Stomach (tissue), 4 donors: ENCODE measurements at regions not wholly inside any gene's neighbourhood (a gene's known extent, or its start where the extent isn't known, plus 50 kb on each side); places are given as distances from the start of the nearest gene placed in this dataset.

Experiments
- CTCF ChIP-seq, 7 experiments: fragments of 450-650 bp in 4 of 7; fragments of 200-600 bp in 3 of 7; sonication (generic) in 3 of 7; IDR thresholded peaks; one replicate each; pipeline ENCODE4 v1.5.1; 2016 to 2019; ENCODE audit warnings: antibody characterized with exemption in 7 of 7, control low read depth in 2 of 7, mild to moderate bottlenecking in 1 of 7
- POLR2A ChIP-seq, 4 donors: fragments of 450-650 bp; IDR thresholded peaks; one replicate each; pipeline ENCODE4 v1.6.1; 2016; ENCODE audit warnings: antibody characterized with exemption in 4 of 4, control low read depth in 2 of 4, mild to moderate bottlenecking in 1 of 4, moderate library complexity in 1 of 4
- POLR2AphosphoS5 ChIP-seq, 3 donors: sonication (generic); formaldehyde crosslinking; IDR thresholded peaks; one replicate each; pipeline ENCODE4 v1.6.1; 2016; ENCODE audit warnings: antibody characterized with exemption in 3 of 3

DNA sequence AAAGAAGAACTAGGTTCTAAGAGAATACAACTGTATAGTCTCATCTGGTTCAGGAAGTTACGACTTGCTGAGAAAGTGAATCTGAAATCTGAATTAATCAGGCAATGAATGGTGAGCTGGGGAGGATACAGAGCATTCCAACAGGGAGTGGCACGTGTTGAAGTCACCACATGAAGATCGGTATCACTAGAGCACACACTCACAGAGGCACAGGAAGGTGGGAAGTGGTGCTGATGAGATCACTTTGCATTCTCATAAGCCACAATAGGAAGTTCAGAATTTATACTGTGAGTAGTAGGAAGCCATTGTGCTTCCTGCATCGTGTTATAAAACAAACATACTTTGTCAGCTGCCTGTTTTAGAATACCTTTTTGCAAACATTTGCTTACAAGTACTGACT is 615.0 kb upstream of the DDX18 start:
- TF ChIP-seq CTCF (IDR thresholded peaks at IDR 0.05) (no peak), POLR2A (IDR thresholded peaks at IDR 0.05) (no peak), POLR2AphosphoS5 (IDR thresholded peaks at IDR 0.05) (no peak)
